Immature natural killer cell (primary cell): ENCODE measurements at regions not wholly inside any gene's neighbourhood (a gene's known extent, or its start where the extent isn't known, plus 50 kb on each side); places are given as distances from the start of the nearest gene placed in this dataset.
"Not testable (repeated sequence)": the region's sequence is repeated elsewhere in the genome, so short reads cannot be mapped to it uniquely, and the experiment has no call there.

Source experiments
- DNase-seq, 3 donors: peaks; one replicate each; pipeline ENCODE4 v3.0.0; 2022; ENCODE audit warnings: mixed read lengths in 1 of 3
- H3K27ac Mint-ChIP-seq, 6 donors: one replicate each; pipeline ENCODE4 v1.8.0; 2020; ENCODE audit warnings: mixed read lengths in 6 of 6, mild to moderate bottlenecking in 5 of 6, inconsistent platforms in 4 of 6, moderate library complexity in 3 of 6
- H3K27me3 Mint-ChIP-seq, 3 donors: one replicate each; pipeline ENCODE4 v1.8.0; 2020 to 2021; ENCODE audit warnings: low read depth in 3 of 3, mild to moderate bottlenecking in 3 of 3, mixed read lengths in 3 of 3, moderate library complexity in 3 of 3, inconsistent platforms in 1 of 3
- H3K36me3 Mint-ChIP-seq, 3 donors: one replicate each; pipeline ENCODE4 v1.8.0; 2020; ENCODE audit warnings: mixed read lengths in 3 of 3, inconsistent platforms in 2 of 3, mild to moderate bottlenecking in 2 of 3
- H3K4me1 Mint-ChIP-seq, 2 donors: one replicate each; pipeline ENCODE4 v1.8.0; 2020; ENCODE audit warnings: inconsistent platforms in 2 of 2, mild to moderate bottlenecking in 2 of 2, mixed read lengths in 2 of 2, moderate library complexity in 1 of 2
- H3K4me3 Mint-ChIP-seq, 5 donors: one replicate each; pipeline ENCODE4 v1.8.0; 2020; ENCODE audit warnings: mild to moderate bottlenecking in 5 of 5, mixed read lengths in 5 of 5, inconsistent platforms in 3 of 5, moderate library complexity in 3 of 5
- H3K9me3 Mint-ChIP-seq, 6 donors: one replicate each; pipeline ENCODE4 v1.8.0; 2020; ENCODE audit warnings: mild to moderate bottlenecking in 6 of 6, mixed read lengths in 6 of 6, inconsistent platforms in 4 of 6, moderate library complexity in 3 of 6

DNA sequence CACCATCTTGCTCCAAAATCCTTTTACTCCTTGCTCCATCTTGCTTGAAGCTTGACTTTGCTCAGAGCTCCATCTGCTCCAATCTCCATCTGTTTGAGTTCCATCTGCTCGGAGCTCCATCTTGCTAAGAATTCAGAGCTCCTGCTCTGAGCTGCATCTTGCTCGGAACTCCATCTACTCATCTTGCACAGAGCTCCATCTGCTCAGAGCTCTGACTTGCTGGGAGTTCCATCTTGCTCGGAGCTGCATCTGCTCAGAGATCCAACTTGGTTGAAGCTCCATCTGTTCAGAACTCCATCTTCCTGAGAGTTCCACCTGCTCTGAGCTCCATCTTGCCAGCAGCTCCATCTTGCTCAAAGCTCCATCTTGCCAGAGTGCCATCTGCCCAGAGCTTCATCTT lies 80.6 kb upstream of the ZNF98 start:
- Mint-ChIP-seq H3K27me3 (peaks cover 0 to 2% (median 2%) of the 10 kb centered on the region in 3 donors), H3K9me3 (peaks cover 25 to 71% (median 60%) of the 10 kb centered on the region in 6 donors), H3K4me1 (no peaks in the 10 kb centered on the region), H3K4me3 (no peak overlapping the region), H3K27ac (no peak overlapping the region), H3K36me3 (no peaks in the 10 kb centered on the region)
- DNase-seq: no peak

DNA sequence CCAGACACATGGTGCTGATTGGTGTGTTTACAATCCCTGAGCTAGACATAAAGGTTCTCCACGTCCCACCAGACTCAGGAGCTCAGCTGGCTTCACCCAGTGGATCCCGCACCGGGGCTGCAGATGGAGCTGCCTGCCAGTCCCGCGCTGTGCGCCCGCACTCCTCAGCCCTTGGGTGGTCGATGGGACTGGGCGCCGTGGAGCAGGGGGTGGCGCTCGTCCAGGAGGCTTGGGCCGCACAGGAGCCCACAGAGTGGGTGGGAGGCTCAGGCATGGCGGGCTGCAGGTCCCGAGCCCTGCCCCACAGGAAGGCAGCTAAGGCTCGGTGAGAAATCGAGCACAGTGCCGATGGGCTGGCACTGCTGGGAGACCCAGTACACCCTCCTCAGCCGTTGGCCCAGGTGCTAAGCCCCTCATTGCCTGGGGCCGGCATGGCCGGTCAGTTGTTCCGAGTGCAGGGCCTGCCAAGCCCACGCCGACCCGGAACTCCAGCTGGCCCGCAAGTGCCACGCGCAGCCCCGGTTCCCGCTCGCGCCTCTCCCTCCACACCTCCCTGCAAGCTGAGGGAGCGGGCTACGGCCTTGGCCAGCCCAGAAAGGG lies 76.8 kb upstream of the ZNF98 start:
- not testable (repeated sequence) for DNase-seq, H3K4me1 Mint-ChIP-seq, H3K27ac Mint-ChIP-seq, H3K4me3 Mint-ChIP-seq, H3K36me3 Mint-ChIP-seq, H3K27me3 Mint-ChIP-seq
- peaks cover 9 to 65% (median 50%) of the 10 kb centered on the region in 6 donors for H3K9me3 Mint-ChIP-seq

DNA sequence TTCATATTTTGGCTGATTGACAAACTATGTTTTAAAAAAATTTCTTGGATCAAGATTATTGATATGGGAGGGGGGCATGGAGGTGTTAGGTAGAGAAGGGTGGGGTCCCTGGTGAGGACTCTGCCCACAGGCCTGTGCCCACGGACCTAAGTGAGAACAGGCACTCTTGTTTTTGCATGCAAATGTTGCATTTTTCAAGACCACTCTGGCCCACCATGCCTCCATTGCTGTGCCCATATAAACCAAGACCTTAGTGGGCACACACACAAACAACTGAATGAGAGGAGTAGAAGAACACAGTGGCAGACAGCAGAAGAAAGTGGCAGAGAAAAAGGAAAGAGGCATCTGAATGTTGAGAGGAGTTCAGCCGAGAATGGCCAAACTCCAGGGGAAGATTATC lies 69.6 kb upstream of the ZNF98 start:
- no peak for DNase-seq
- H3K4me3 Mint-ChIP-seq: no peak overlapping the region
- no peaks in the 10 kb centered on the region for H3K4me1 Mint-ChIP-seq
- H3K27me3 Mint-ChIP-seq: peaks cover 0 to 2% (median 0%) of the 10 kb centered on the region in 3 donors
- H3K27ac Mint-ChIP-seq: no peak overlapping the region
- peaks cover 12 to 67% (median 37%) of the 10 kb centered on the region in 6 donors for H3K9me3 Mint-ChIP-seq
- peaks cover 3 to 9% (median 3%) of the 10 kb centered on the region in 3 donors for H3K36me3 Mint-ChIP-seq

DNA sequence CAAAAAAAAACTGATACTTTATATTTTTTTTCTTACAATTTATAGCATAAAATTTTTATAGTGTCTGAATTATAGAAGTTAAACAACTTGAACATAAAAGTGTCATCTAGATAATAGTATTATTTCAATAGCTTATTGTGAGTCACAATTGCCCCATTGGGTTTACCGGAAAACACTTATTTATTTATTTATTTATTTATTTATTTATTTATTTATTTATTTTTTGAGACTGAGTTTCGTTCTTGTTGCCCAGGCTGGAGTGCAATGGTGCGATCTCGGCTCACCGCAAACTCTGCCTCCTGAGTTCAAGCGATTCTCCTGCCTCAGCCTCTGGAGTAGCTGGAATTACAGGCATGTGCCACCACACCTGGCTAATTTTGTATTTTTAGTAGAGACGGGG lies 61.4 kb upstream of the ZNF98 start:
- H3K27me3 Mint-ChIP-seq, H3K36me3 Mint-ChIP-seq, H3K4me3 Mint-ChIP-seq, H3K27ac Mint-ChIP-seq, DNase-seq, H3K4me1 Mint-ChIP-seq: not testable (repeated sequence)
- peaks cover 23 to 64% (median 29%) of the 10 kb centered on the region in 6 donors for H3K9me3 Mint-ChIP-seq

DNA sequence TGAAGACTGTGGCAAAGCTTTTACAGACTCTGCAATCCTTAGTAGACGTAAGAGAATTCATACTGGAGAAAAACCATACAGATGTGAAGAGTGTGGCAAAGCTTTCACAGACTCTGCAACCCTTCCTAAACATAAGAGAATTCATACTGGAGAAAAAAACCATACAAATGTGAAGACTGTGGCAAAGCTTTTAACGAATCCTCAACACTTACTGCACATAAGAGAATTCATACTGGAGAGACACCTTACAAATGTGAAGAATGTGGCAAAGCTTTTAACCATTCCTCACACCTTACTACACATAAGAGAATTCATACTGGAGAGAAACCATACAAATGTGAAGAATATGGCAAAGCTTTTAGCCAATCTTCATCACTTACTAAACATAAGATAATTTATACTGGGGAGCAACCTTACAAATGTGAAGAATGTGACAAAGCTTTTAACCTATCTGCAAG lies 50.1 kb upstream of the ZNF98 start:
- peaks cover 0 to 13% (median 9%) of the 10 kb centered on the region in 3 donors for H3K36me3 Mint-ChIP-seq
- H3K27me3 Mint-ChIP-seq: no peaks in the 10 kb centered on the region
- H3K4me1 Mint-ChIP-seq: no peaks in the 10 kb centered on the region
- peaks cover 25 to 96% (median 76%) of the 10 kb centered on the region in 6 donors for H3K9me3 Mint-ChIP-seq
- DNase-seq: no peak
- H3K4me3 Mint-ChIP-seq: no peak overlapping the region
- H3K27ac Mint-ChIP-seq: no peak overlapping the region
